ENCODE measurements at regions not wholly inside any gene's neighbourhood (a gene's known extent, or its start where the extent isn't known, plus 50 kb on each side); places are given as distances from the start of the nearest gene placed in this dataset.

DNA sequence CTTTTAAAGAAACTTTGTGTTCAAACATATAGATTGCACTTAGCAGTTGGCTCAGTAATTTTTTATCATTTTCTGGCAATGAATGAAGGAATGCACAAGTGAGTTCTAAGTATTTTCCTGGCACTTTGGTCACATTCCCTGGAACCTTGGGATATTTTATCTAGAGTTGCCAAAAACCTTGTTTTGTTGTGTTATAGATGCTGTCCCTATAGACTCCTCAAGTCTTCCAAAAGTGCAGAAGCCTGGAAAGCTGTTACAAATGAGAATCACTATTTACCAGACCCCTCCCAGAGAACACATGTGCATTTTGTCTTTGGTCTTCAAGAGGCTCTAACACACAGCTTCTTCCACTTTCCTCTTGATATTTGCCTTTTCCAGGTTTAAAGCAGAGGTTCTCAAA is 108.3 kb downstream of the RND3 start:
- TF ChIP-seq, protein P1, sequence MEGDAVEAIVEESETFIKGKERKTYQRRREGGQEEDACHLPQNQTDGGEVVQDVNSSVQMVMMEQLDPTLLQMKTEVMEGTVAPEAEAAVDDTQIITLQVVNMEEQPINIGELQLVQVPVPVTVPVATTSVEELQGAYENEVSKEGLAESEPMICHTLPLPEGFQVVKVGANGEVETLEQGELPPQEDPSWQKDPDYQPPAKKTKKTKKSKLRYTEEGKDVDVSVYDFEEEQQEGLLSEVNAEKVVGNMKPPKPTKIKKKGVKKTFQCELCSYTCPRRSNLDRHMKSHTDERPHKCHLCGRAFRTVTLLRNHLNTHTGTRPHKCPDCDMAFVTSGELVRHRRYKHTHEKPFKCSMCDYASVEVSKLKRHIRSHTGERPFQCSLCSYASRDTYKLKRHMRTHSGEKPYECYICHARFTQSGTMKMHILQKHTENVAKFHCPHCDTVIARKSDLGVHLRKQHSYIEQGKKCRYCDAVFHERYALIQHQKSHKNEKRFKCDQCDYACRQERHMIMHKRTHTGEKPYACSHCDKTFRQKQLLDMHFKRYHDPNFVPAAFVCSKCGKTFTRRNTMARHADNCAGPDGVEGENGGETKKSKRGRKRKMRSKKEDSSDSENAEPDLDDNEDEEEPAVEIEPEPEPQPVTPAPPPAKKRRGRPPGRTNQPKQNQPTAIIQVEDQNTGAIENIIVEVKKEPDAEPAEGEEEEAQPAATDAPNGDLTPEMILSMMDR (IDR thresholded peaks at IDR 0.05): no peak
- no peak for TF ChIP-seq POLR2A (IDR thresholded peaks at IDR 0.05)
